Endothelial cell of umbilical vein (primary cell): ENCODE measurements at regions not wholly inside any gene's neighbourhood (a gene's known extent, or its start where the extent isn't known, plus 50 kb on each side); places are given as distances from the start of the nearest gene placed in this dataset.

Source experiments
- BruUV-seq: library from RNA; stranded (reverse); fragments of 400-500 nt; replicated peaks from 2 replicates; lab custom pipeline; 2021; lab: Mats Ljungman, UMichigan
- CTCF ChIA-PET: fragments of 300-600, 350-600 bp; sonication (Branson Sonifier 250); formaldehyde crosslinking; loops from one replicate; lab custom pipeline; 2021; ENCODE audit warnings: antibody characterized with exemption, inconsistent platforms; lab: Charles Lee
- POLR2A ChIA-PET: fragments of 300-600, 350-600 bp; sonication (Branson Sonifier 250); formaldehyde crosslinking; loops from one replicate; lab custom pipeline; 2021; ENCODE audit warnings: antibody characterized with exemption, inconsistent platforms; lab: Charles Lee
- DNase-seq: peaks from one replicate; pipeline ENCODE4 v3.0.0-alpha.2; 2011; ENCODE audit warnings: low read depth, low spot score
- FAIRE-seq: peaks from 2 replicates; lab custom pipeline; 2011; peaks lifted over from hg19 to GRCh38; lab: Jason Lieb, UNC
- H2AFZ ChIP-seq: 2 replicates; pipeline ENCODE4 v1.6.0; 2012; ENCODE audit warnings: low read depth, low read length, control low read depth, inconsistent platforms
- H3K27ac ChIP-seq: 2 replicates; pipeline ENCODE4 v1.5.1; 2011; ENCODE audit warnings: low read depth, mild to moderate bottlenecking, control low read depth, low read length, moderate library complexity; ENCODE audit not compliant: insufficient read depth
- H3K27me3 ChIP-seq, 2 experiments: 2 replicates each; pipeline versions ENCODE4 v1.6.0 to v1.6.1; 2011; ENCODE audit warnings: low read length in 2 of 2, mixed read lengths in 1 of 2; ENCODE audit not compliant: control insufficient read depth in 2 of 2, insufficient read depth in 2 of 2
- H3K36me3 ChIP-seq, 2 experiments: 2 replicates in 1 of 2; 3 replicates in 1 of 2; pipeline ENCODE4 v1.5.1; 2011; ENCODE audit warnings: low read length in 2 of 2, mild to moderate bottlenecking in 1 of 2, moderate library complexity in 1 of 2; ENCODE audit not compliant: control insufficient read depth in 2 of 2, insufficient read depth in 2 of 2; ENCODE audit errors: extremely low read depth in 1 of 2
- H3K4me1 ChIP-seq: 3 replicates; pipeline ENCODE4 v1.5.1; 2011; ENCODE audit warnings: mild to moderate bottlenecking, low read length; ENCODE audit not compliant: control insufficient read depth, insufficient read depth; ENCODE audit errors: extremely low read depth
- H3K4me2 ChIP-seq: 2 replicates; pipeline ENCODE4 v1.6.1; 2011; ENCODE audit warnings: low read length, control low read depth, mixed read lengths; ENCODE audit not compliant: insufficient read depth
- H3K4me3 ChIP-seq, 3 experiments: fragments of 200-600 bp in 1 of 3; sonication (generic), shearing (Covaris generic) in 1 of 3; replicated peaks in 1 of 3; 2 replicates each; pipeline ENCODE4 v1.5.1; 2011 to 2016; ENCODE audit warnings: control low read depth in 3 of 3, low read length in 3 of 3, mild to moderate bottlenecking in 2 of 3, inconsistent platforms in 1 of 3, low read depth in 1 of 3, moderate library complexity in 1 of 3; ENCODE audit not compliant: insufficient read depth in 1 of 3
- H3K79me2 ChIP-seq: 2 replicates; pipeline ENCODE4 v1.6.0; 2012; ENCODE audit warnings: low read length, inconsistent platforms; ENCODE audit not compliant: control insufficient read depth, insufficient read depth
- H3K9ac ChIP-seq: replicated peaks from 2 replicates; pipeline ENCODE3; 2011; ENCODE audit warnings: low read length, control low read depth; ENCODE audit not compliant: insufficient read depth; ENCODE audit errors: extremely low read depth
- H3K9me1 ChIP-seq: replicated peaks from 3 replicates; pipeline ENCODE4 v1.6.0; 2011; ENCODE audit warnings: mild to moderate bottlenecking, low read length; ENCODE audit not compliant: control insufficient read depth, insufficient read depth; ENCODE audit errors: extremely low read depth
- H3K9me3 ChIP-seq: replicated peaks from 2 replicates; pipeline ENCODE4 v1.5.1; 2012; ENCODE audit warnings: low read length, inconsistent platforms; ENCODE audit not compliant: control insufficient read depth, insufficient read depth
- H4K20me1 ChIP-seq: replicated peaks from 2 replicates; pipeline ENCODE3; 2011; ENCODE audit warnings: mild to moderate bottlenecking, low read length; ENCODE audit not compliant: control insufficient read depth, insufficient read depth; ENCODE audit errors: extremely low read depth
- CTCF ChIP-seq, 2 donors: IDR thresholded peaks; 1 replicate in 1 of 2; 2 replicates in 1 of 2; pipeline ENCODE4 v1.5.1; 2011; ENCODE audit warnings: low read length in 2 of 2, mild to moderate bottlenecking in 2 of 2, moderate library complexity in 2 of 2, control low read depth in 1 of 2, inconsistent platforms in 1 of 2, low read depth in 1 of 2; ENCODE audit not compliant: insufficient read depth in 1 of 2; ENCODE audit errors: extremely low read depth in 1 of 2
- EZH2 ChIP-seq: IDR thresholded peaks from 2 replicates; pipeline ENCODE4 v1.6.1; 2012; ENCODE audit warnings: borderline replicate concordance, low read depth, mild to moderate bottlenecking, moderate library complexity, low read length, inconsistent platforms; ENCODE audit not compliant: severe bottlenecking
- FOS ChIP-seq: IDR thresholded peaks from 2 replicates; pipeline ENCODE4 v1.6.1; 2011; ENCODE audit warnings: mild to moderate bottlenecking, low read length, moderate library complexity, borderline replicate concordance; ENCODE audit not compliant: insufficient read depth
- GATA2 ChIP-seq: IDR thresholded peaks from 2 replicates; pipeline ENCODE4 v1.7.0; 2011; ENCODE audit warnings: low read depth, mild to moderate bottlenecking, moderate library complexity, mixed read lengths, low read length; ENCODE audit not compliant: insufficient read length, insufficient read depth
- JUN ChIP-seq: IDR thresholded peaks from 2 replicates; pipeline ENCODE4 v1.6.1; 2011; ENCODE audit warnings: borderline replicate concordance, low read depth; ENCODE audit not compliant: insufficient read length, insufficient read depth
- MAX ChIP-seq: IDR thresholded peaks from 2 replicates; pipeline ENCODE4 v1.6.1; 2011; ENCODE audit not compliant: insufficient read depth, insufficient read length
- MYC ChIP-seq: IDR thresholded peaks from one replicate; pipeline ENCODE4 v1.6.1; 2011; ENCODE audit warnings: mild to moderate bottlenecking, low read depth, low read length
- POLR2A ChIP-seq: IDR thresholded peaks from 2 replicates; pipeline ENCODE4 v1.6.1; 2012; ENCODE audit warnings: low read depth, mild to moderate bottlenecking, control low read depth, low read length
- POLR2AphosphoS5 ChIP-seq: IDR thresholded peaks from 2 replicates; pipeline ENCODE4 v1.6.1; 2012; ENCODE audit warnings: low read depth, mild to moderate bottlenecking, control low read depth, low read length, moderate library complexity; ENCODE audit not compliant: insufficient read depth
- dilution Hi-C: fragments of 300-500 bp; cut with MboI; formaldehyde crosslinking; loops from one replicate; pipeline ENCODE4 v1.15.0; 2019; ENCODE audit warnings: low sequenced_read_pairs; ENCODE audit not compliant: extremely low pct_ligation_motif_present
- intact Hi-C: fragments of 100-400 bp; cut with micrococcal nuclease; formaldehyde crosslinking; loops from one replicate; pipeline ENCODE4 v1.10.0; 2022

- H3K9ac ChIP-seq = no peak overlapping the region
- no peak overlapping the region for H3K4me3 ChIP-seq
- no peak overlapping the region for H3K4me2 ChIP-seq
- H3K79me2 ChIP-seq = no peaks in the 10 kb centered on the region
- H3K27ac ChIP-seq = no peak overlapping the region
- no TSS peak for BruUV-seq
- TF ChIP-seq POLR2A (no peak), MAX (no peak), MYC (no peak), JUN (no peak)
- no peaks in the 10 kb centered on the region for H3K4me1 ChIP-seq
- H4K20me1 ChIP-seq = no peaks in the 10 kb centered on the region
- H3K27me3 ChIP-seq = no peaks in the 10 kb centered on the region
- FAIRE-seq = no peak
- ChIA-PET CTCF (no interaction called here), POLR2A (no interaction called here)
- intact Hi-C loops = no loop called here
- no peaks in the 10 kb centered on the region for H3K36me3 ChIP-seq
- no peaks in the 10 kb centered on the region for H3K9me1 ChIP-seq
- H2AFZ ChIP-seq = no peak overlapping the region
- no peaks in the 10 kb centered on the region for H3K9me3 ChIP-seq
- dilution Hi-C loops = no loop called here
- DNase-seq = no peak
Observed at GRCh38 chr4:187188118-187188517, 464.5 kb upstream of the FAT1 start.

- no TSS peak for BruUV-seq
- Histone ChIP-seq H3K27ac (no peak overlapping the region), H3K9ac (no peak overlapping the region), H2AFZ (no peak overlapping the region), H3K36me3 (no peaks in the 10 kb centered on the region), H3K9me3 (no peaks in the 10 kb centered on the region), H3K4me3 (no peak overlapping the region), H3K79me2 (no peaks in the 10 kb centered on the region), H4K20me1 (no peaks in the 10 kb centered on the region), H3K4me1 (no peaks in the 10 kb centered on the region), H3K27me3 (no peaks in the 10 kb centered on the region), H3K4me2 (no peak overlapping the region), H3K9me1 (no peaks in the 10 kb centered on the region)
- intact Hi-C loops = no loop called here
- no peak for TF ChIP-seq EZH2
- TF ChIP-seq POLR2A = no peak
- TF ChIP-seq JUN = no peak
- TF ChIP-seq MAX = no peak
- TF ChIP-seq POLR2AphosphoS5 = no peak
- TF ChIP-seq MYC = no peak
- no peak for TF ChIP-seq CTCF (IDR thresholded peaks at IDR 0.05; ENCODE audit: extremely low read depth in 1 of 2, insufficient read depth in 1 of 2, low read depth in 1 of 2, low read length in 2 of 2)
- no peak for TF ChIP-seq GATA2
- no peak for TF ChIP-seq FOS
- DNase-seq (no peak), FAIRE-seq (no peak)
- POLR2A ChIA-PET = no interaction called here
- dilution Hi-C loops = no loop called here
- CTCF ChIA-PET = no interaction called here
Observed at GRCh38 chr4:187188741-187189140, 465.1 kb upstream of the FAT1 start.
